Astrocyte of the cerebellum (primary cell): ENCODE measurements at regions not wholly inside any gene's neighbourhood (a gene's known extent, or its start where the extent isn't known, plus 50 kb on each side); places are given as distances from the start of the nearest gene placed in this dataset.

Experiments
- DNase-seq: peaks from one replicate; pipeline ENCODE4 v3.0.0-alpha.2; 2011; ENCODE audit warnings: low read depth
- H3K4me3 ChIP-seq: 2 replicates; pipeline ENCODE4 v1.5.1; 2011; ENCODE audit warnings: mild to moderate bottlenecking, low read depth, low read length, moderate library complexity
- CTCF ChIP-seq: IDR thresholded peaks from 2 replicates; pipeline ENCODE4 v1.5.1; 2012; ENCODE audit warnings: low read length, low read depth, moderate library complexity, mild to moderate bottlenecking; ENCODE audit errors: missing control alignments
- in situ Hi-C: cut with HindIII; loops from 2 replicates; pipeline ENCODE4 v1.10.0; 2017; ENCODE audit warnings: low sequenced_read_pairs

- no peak overlapping the region for H3K4me3 ChIP-seq
- in situ Hi-C loops: no loop called here
- no peak for TF ChIP-seq CTCF
- DNase-seq: no peak
These were observed 403.0 kb upstream of the TNP1 start for GRCh38 chr2:217262911-217263310.

GRCh38 chr2:217261452-217261851 is 401.6 kb upstream of the TNP1 start:
- no peak for TF ChIP-seq CTCF
- in situ Hi-C loops: no loop called here
- no peak overlapping the region for H3K4me3 ChIP-seq
- DNase-seq: no peak

- no peak for TF ChIP-seq CTCF
- no peak overlapping the region for H3K4me3 ChIP-seq
- in situ Hi-C loops: no loop called here
- DNase-seq: no peak
These were observed 400.7 kb upstream of the TNP1 start for GRCh38 chr2:217260441-217261115.

GRCh38 chr2:217258170-217258569 is 398.3 kb upstream of the TNP1 start:
- DNase-seq: no peak
- H3K4me3 ChIP-seq: no peak overlapping the region
- in situ Hi-C loops: no loop called here
- no peak for TF ChIP-seq CTCF

GRCh38 chr2:217256251-217256650 is 396.4 kb upstream of the TNP1 start:
- peak; percentile 65 for DNase-seq
- no peak for TF ChIP-seq CTCF
- no peak overlapping the region for H3K4me3 ChIP-seq
- in situ Hi-C loops: no loop called here

GRCh38 chr2:217254111-217254510 is 394.2 kb upstream of the TNP1 start:
- no peak for TF ChIP-seq CTCF
- H3K4me3 ChIP-seq: no peak overlapping the region
- in situ Hi-C loops: no loop called here
- DNase-seq: no peak

GRCh38 chr2:217252181-217252580 is 392.3 kb upstream of the TNP1 start:
- DNase-seq: no peak
- in situ Hi-C loops: no loop called here

More at GRCh38 chr2:217252181-217252580, 392.3 kb upstream of the TNP1 start:
- no peak for TF ChIP-seq CTCF
- H3K4me3 ChIP-seq: no peak overlapping the region
